ENCODE measurements at regions not wholly inside any gene's neighbourhood (a gene's known extent, or its start where the extent isn't known, plus 50 kb on each side); places are given as distances from the start of the nearest gene placed in this dataset.
"Not testable (repeated sequence)": the region's sequence is repeated elsewhere in the genome, so short reads cannot be mapped to it uniquely, and the experiment has no call there.

- Histone ChIP-seq H3K9me3 (replicated peaks) (no peaks in the 10 kb centered on the region), H3K36me3 (no peaks in the 10 kb centered on the region), H3K27ac (no peak overlapping the region), H3K4me1 (replicated peaks) (no peaks in the 10 kb centered on the region), H3K4me3 (no peak overlapping the region), H3K27me3 (replicated peaks) (no peaks in the 10 kb centered on the region)
- no peak for DNase-seq (ENCODE audit: low read depth in 1 of 2, low spot score in 2 of 2)
Measured at GRCh38 chr2:185578322-185578721, 160.3 kb upstream of the FSIP2 start.

- H3K4me1 ChIP-seq (replicated peaks) = no peaks in the 10 kb centered on the region
- no peaks in the 10 kb centered on the region for H3K9me3 ChIP-seq (replicated peaks)
- DNase-seq (ENCODE audit: low read depth in 1 of 2, low spot score in 2 of 2) = no peak
- H3K4me3 ChIP-seq = no peak overlapping the region
- no peaks in the 10 kb centered on the region for H3K27me3 ChIP-seq (replicated peaks)
- no peaks in the 10 kb centered on the region for H3K36me3 ChIP-seq
- no peak overlapping the region for H3K27ac ChIP-seq
Measured at GRCh38 chr2:185583058-185583816, 155.4 kb upstream of the FSIP2 start.

DNA sequence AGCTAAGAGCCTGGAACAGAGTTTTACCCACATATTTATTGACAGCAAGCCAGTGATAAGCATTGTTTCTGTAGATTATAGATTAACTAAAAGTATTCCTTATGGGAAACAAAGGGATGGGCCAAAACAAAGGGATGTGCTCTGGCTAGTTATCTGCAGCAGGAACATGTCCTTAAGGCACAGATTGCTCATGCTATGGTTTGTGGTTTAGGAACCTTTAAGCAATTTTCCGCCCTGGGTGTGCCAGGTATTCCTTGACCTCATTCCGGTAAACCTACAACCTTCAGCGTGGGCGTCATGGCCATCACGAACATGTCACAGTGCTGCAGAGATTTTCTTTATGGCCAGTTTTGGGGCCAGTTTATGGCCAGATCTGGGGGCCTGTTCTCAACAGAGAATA lies 153.4 kb upstream of the FSIP2 start:
- not testable (repeated sequence) for H3K4me3 ChIP-seq; DNase-seq (ENCODE audit: low read depth in 1 of 2, low spot score in 2 of 2); H3K27ac ChIP-seq; H3K36me3 ChIP-seq; H3K9me3 ChIP-seq (replicated peaks); H3K27me3 ChIP-seq (replicated peaks); H3K4me1 ChIP-seq (replicated peaks)

DNA sequence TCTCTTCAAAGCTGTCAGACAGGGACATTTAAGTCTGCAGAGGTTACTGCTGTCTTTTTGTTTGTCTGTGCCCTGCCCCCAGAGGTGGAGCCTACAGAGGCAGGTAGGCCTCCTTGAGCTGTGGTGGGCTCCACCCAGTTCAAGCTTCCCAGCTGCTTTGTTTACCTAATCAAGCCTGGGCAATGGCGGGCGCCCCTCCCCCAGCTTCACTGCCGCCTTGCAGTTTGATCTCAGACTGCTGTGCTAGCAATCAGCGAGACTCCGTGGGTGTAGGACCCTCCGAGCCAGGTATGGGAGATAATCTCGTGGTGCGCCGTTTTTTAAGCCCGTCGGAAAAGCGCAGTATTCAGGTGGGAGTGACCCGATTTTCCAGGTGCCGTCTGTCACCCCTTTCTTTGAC lies 147.3 kb upstream of the FSIP2 start:
- not testable (repeated sequence) for H3K36me3 ChIP-seq; H3K4me1 ChIP-seq (replicated peaks); H3K27ac ChIP-seq; H3K27me3 ChIP-seq (replicated peaks); DNase-seq (ENCODE audit: low read depth in 1 of 2, low spot score in 2 of 2); H3K4me3 ChIP-seq; H3K9me3 ChIP-seq (replicated peaks)

- Histone ChIP-seq H3K27me3 (replicated peaks) (no peaks in the 10 kb centered on the region), H3K4me1 (replicated peaks) (no peaks in the 10 kb centered on the region), H3K36me3 (no peaks in the 10 kb centered on the region), H3K9me3 (replicated peaks) (no peaks in the 10 kb centered on the region), H3K27ac (no peak overlapping the region), H3K4me3 (no peak overlapping the region)
- no peak for DNase-seq (ENCODE audit: low read depth in 1 of 2, low spot score in 2 of 2)
Measured at GRCh38 chr2:185607945-185608344, 130.7 kb upstream of the FSIP2 start.

DNA sequence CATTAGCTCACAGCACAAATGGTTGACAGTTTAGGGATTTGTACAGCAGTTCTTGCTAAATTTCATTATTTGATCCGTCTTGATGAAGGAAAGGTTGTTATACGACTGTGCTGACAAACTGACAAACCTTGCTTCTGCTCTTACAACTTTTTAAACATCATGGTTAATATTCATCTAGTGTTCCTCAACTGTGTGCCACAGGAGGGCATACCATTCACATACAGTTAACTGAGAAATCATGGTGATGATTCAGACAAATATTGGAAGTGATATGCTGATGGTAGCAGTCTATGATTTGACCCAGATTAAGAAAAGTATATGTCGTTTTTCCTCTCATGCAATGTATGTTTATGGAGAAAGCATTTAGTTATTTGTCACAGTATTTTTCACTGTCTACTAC lies 129.8 kb upstream of the FSIP2 start:
- no peaks in the 10 kb centered on the region for H3K4me1 ChIP-seq (replicated peaks)
- H3K4me3 ChIP-seq = no peak overlapping the region
- DNase-seq (ENCODE audit: low read depth in 1 of 2, low spot score in 2 of 2) = no peak
- no peaks in the 10 kb centered on the region for H3K9me3 ChIP-seq (replicated peaks)
- no peaks in the 10 kb centered on the region for H3K27me3 ChIP-seq (replicated peaks)
- no peak overlapping the region for H3K27ac ChIP-seq
- no peaks in the 10 kb centered on the region for H3K36me3 ChIP-seq

DNA sequence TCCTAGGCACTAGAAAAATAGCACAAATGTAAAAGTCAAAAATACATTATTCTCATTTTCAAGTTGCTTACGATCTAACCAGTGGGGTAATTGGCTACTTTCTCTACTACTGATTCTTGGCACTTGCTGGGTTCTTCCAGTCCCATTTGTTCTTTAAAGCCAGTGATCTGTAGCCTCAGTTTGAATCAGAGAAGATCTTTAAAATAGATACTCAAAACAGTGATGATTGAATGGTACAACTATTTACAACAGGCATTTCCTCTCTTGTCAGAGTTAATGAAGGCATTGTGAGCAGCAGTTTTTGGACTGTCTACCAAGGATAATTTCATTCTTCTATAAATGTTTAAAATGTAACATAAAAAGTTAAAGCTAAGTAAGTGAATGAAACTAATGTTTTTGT lies 128.3 kb upstream of the FSIP2 start:
- no peaks in the 10 kb centered on the region for H3K4me1 ChIP-seq (replicated peaks)
- no peaks in the 10 kb centered on the region for H3K27me3 ChIP-seq (replicated peaks)
- no peak overlapping the region for H3K4me3 ChIP-seq
- H3K27ac ChIP-seq = no peak overlapping the region
- no peaks in the 10 kb centered on the region for H3K9me3 ChIP-seq (replicated peaks)
- no peaks in the 10 kb centered on the region for H3K36me3 ChIP-seq
- no peak for DNase-seq (ENCODE audit: low read depth in 1 of 2, low spot score in 2 of 2)

DNA sequence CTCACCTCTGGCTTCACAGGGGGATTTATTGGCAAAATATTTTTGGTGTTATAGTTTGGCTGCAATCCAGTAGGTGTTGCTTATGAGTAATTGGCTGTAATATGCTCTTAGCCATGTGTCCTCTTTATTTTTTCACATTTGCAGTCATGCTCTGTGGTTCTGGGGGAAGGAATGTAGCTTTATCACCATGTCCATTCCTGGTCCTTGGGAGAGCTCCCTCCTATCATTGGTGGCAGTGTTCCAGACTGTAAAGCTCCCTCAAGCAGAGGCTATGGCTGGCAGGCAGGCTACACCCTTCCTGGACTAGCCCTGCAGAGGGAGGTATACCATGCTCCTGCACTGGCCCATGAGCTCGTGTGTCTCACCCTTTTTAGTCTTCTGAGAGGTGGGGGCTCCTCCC lies 120.0 kb upstream of the FSIP2 start:
- H3K4me1 ChIP-seq (replicated peaks) = no peaks in the 10 kb centered on the region
- H3K27ac ChIP-seq = no peak overlapping the region
- no peak for DNase-seq (ENCODE audit: low read depth in 1 of 2, low spot score in 2 of 2)
- no peaks in the 10 kb centered on the region for H3K9me3 ChIP-seq (replicated peaks)
- H3K27me3 ChIP-seq (replicated peaks) = no peaks in the 10 kb centered on the region
- no peaks in the 10 kb centered on the region for H3K36me3 ChIP-seq
- H3K4me3 ChIP-seq = no peak overlapping the region

GRCh38 chr2:185625604-185626003 lies 113.0 kb upstream of the FSIP2 start:
- H3K27me3 ChIP-seq (replicated peaks) = no peaks in the 10 kb centered on the region
- no peak overlapping the region for H3K27ac ChIP-seq
- H3K36me3 ChIP-seq = no peaks in the 10 kb centered on the region
- no peak for DNase-seq (ENCODE audit: low read depth in 1 of 2, low spot score in 2 of 2)
- H3K4me3 ChIP-seq = no peak overlapping the region
- no peaks in the 10 kb centered on the region for H3K9me3 ChIP-seq (replicated peaks)
- H3K4me1 ChIP-seq (replicated peaks) = no peaks in the 10 kb centered on the region

DNA sequence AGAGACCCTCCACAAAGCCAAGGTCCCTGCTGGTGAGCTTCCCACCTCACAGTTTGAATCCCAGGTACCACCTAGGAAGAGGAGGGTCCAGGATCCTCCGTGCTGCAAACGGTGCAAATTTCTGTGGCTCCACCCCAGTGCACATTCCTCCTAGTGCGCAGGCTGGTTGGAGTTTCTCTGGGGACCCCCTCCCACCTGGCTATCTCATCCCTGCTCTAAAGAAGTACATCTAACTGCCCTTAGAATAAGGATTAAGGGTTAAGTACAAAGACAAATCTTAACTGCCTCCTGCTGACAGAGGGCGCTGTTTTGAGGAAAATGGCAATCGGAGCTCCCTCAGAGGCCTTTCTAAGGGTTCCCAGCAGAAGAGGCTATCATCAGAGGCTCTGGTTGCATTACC lies 109.6 kb upstream of the FSIP2 start:
- Histone ChIP-seq H3K9me3 (replicated peaks) (no peaks in the 10 kb centered on the region), H3K36me3 (no peaks in the 10 kb centered on the region), H3K4me3 (no peak overlapping the region), H3K27ac (no peak overlapping the region), H3K27me3 (replicated peaks) (no peaks in the 10 kb centered on the region), H3K4me1 (replicated peaks) (no peaks in the 10 kb centered on the region)
- no peak for DNase-seq (ENCODE audit: low read depth in 1 of 2, low spot score in 2 of 2)

GRCh38 chr2:185633621-185634020 lies 105.0 kb upstream of the FSIP2 start:
- Histone ChIP-seq H3K36me3 (no peaks in the 10 kb centered on the region), H3K27me3 (replicated peaks) (no peaks in the 10 kb centered on the region), H3K27ac (no peak overlapping the region), H3K4me1 (replicated peaks) (no peaks in the 10 kb centered on the region), H3K4me3 (no peak overlapping the region), H3K9me3 (replicated peaks) (no peaks in the 10 kb centered on the region)
- no peak for DNase-seq (ENCODE audit: low read depth in 1 of 2, low spot score in 2 of 2)

- H3K4me3 ChIP-seq = no peak overlapping the region
- H3K36me3 ChIP-seq = no peaks in the 10 kb centered on the region
- H3K27ac ChIP-seq = no peak overlapping the region
- H3K9me3 ChIP-seq (replicated peaks) = no peaks in the 10 kb centered on the region
- DNase-seq (ENCODE audit: low read depth in 1 of 2, low spot score in 2 of 2) = no peak
- no peaks in the 10 kb centered on the region for H3K4me1 ChIP-seq (replicated peaks)
- H3K27me3 ChIP-seq (replicated peaks) = no peaks in the 10 kb centered on the region
Measured at GRCh38 chr2:185638771-185639170, 99.8 kb upstream of the FSIP2 start.

DNA sequence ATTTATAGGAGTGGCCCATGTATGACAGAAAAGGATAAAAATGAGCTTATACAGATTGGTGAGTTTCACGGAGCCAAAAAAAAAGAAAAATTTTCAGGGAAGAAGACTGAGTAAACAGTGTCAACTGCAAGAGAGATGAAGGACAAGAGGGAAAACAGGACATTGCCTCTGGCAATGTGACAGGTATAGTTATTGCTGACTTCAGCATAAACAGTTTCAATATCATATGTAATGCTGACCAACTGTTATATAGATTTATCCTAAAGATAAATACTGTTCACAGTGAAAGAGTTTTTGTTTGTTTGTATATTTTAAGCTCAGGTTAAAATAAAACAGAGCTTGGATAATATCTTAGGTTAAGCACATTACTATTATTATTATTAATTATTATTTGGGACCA lies 98.0 kb upstream of the FSIP2 start:
- no peaks in the 10 kb centered on the region for H3K27me3 ChIP-seq (replicated peaks)
- H3K4me3 ChIP-seq = no peak overlapping the region

GRCh38 chr2:185643434-185643833 lies 95.2 kb upstream of the FSIP2 start:
- H3K27ac ChIP-seq = no peak overlapping the region
- H3K9me3 ChIP-seq (replicated peaks) = no peaks in the 10 kb centered on the region
- H3K36me3 ChIP-seq = no peaks in the 10 kb centered on the region
- H3K4me1 ChIP-seq (replicated peaks) = no peaks in the 10 kb centered on the region
- no peak for DNase-seq (ENCODE audit: low read depth in 1 of 2, low spot score in 2 of 2)
- no peak overlapping the region for H3K4me3 ChIP-seq
- H3K27me3 ChIP-seq (replicated peaks) = no peaks in the 10 kb centered on the region

More for the DNA sequence above, 98.0 kb upstream of the FSIP2 start:
- no peaks in the 10 kb centered on the region for H3K4me1 ChIP-seq (replicated peaks)
- H3K27ac ChIP-seq = no peak overlapping the region
- no peaks in the 10 kb centered on the region for H3K9me3 ChIP-seq (replicated peaks)
- DNase-seq (ENCODE audit: low read depth in 1 of 2, low spot score in 2 of 2) = no peak
- H3K36me3 ChIP-seq = no peaks in the 10 kb centered on the region

DNA sequence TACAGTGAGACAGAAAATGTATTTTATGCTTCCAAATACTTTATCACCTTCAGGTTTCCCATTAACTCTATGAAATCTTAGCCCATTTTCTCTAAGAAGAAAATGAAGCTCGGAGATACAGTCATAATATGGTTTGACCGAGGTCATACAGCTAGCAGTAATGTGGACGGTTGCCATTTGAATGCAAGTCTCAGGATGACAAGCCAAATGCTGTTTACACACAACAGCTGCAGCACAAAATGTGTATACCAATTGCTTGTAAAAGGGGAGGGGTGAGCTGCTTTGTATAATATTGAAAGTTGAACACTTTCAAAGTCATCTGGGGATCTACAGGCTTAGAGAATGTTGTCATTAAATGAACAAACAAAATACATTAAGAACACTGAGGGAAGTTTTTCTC lies 93.8 kb upstream of the FSIP2 start:
- Histone ChIP-seq H3K27me3 (replicated peaks) (no peaks in the 10 kb centered on the region), H3K9me3 (replicated peaks) (no peaks in the 10 kb centered on the region), H3K4me1 (replicated peaks) (no peaks in the 10 kb centered on the region), H3K36me3 (no peaks in the 10 kb centered on the region), H3K27ac (no peak overlapping the region), H3K4me3 (no peak overlapping the region)
- DNase-seq (ENCODE audit: low read depth in 1 of 2, low spot score in 2 of 2) = no peak

Data from SJSA1 (cell line).